SK-N-SH (cell line): ENCODE measurements at regions not wholly inside any gene's neighbourhood (a gene's known extent, or its start where the extent isn't known, plus 50 kb on each side); places are given as distances from the start of the nearest gene placed in this dataset.
A peak's percentile ranks its signal among the peaks of the same experiment; 100 is the strongest.

Experiments used
- CTCF ChIA-PET: fragments of 300-600, 350-600 bp; formaldehyde crosslinking; extraction: SDS; loops from one replicate; lab custom pipeline; 2021; lab: Yijun Ruan, JAX
- POLR2A ChIA-PET: fragments of 350-600 bp; sonication (Branson Sonifier 250); formaldehyde crosslinking; extraction: SDS; loops from one replicate; lab custom pipeline; 2020; ENCODE audit warnings: antibody characterized with exemption, inconsistent platforms; lab: Yijun Ruan, JAX
- DNase-seq: peaks from one replicate; pipeline ENCODE4 v3.0.0; 2012
- H2AFZ ChIP-seq: fragments of 200-600 bp; sonication (generic); 2 replicates; pipeline ENCODE4 v1.8.1; 2016; ENCODE audit warnings: antibody characterized with exemption, mild to moderate bottlenecking, low read depth
- H3F3A ChIP-seq: fragments of 200-600 bp; sonication (generic); replicated peaks from 2 replicates; pipeline ENCODE3; 2016; ENCODE audit warnings: antibody characterized with exemption, mild to moderate bottlenecking; ENCODE audit not compliant: insufficient read depth
- H3K27ac ChIP-seq, 2 experiments: fragments of 200-500 bp in 1 of 2; fragments of 200-600 bp in 1 of 2; sonication (Bioruptor generic) in 1 of 2; sonication (generic), shearing (Covaris generic) in 1 of 2; 2 replicates each; pipeline versions ENCODE4 v1.5.1 to v1.6.1; 2014 to 2016; ENCODE audit warnings: low read depth in 2 of 2, inconsistent platforms in 1 of 2, low read length in 1 of 2, mild to moderate bottlenecking in 1 of 2, mixed read lengths in 1 of 2
- H3K27me3 ChIP-seq: fragments of 200-600 bp; sonication (generic), shearing (Covaris generic); 2 replicates; pipeline ENCODE4 v1.6.1; 2016; ENCODE audit warnings: mixed run types; ENCODE audit not compliant: insufficient read depth
- H3K36me3 ChIP-seq, 2 experiments: fragments of 200-500 bp in 1 of 2; fragments of 200-600 bp in 1 of 2; sonication (Bioruptor generic) in 1 of 2; sonication (generic) in 1 of 2; replicated peaks in 1 of 2; 2 replicates each; pipeline versions ENCODE3 to v1.5.1; 2014 to 2016; ENCODE audit warnings: low read length in 1 of 2, mild to moderate bottlenecking in 1 of 2; ENCODE audit not compliant: insufficient read depth in 2 of 2, control insufficient read depth in 1 of 2
- H3K4me1 ChIP-seq, 2 experiments: fragments of 200-500 bp in 1 of 2; fragments of 200-600 bp in 1 of 2; sonication (Bioruptor generic) in 1 of 2; sonication (generic), shearing (Covaris generic) in 1 of 2; 2 replicates each; pipeline versions ENCODE4 v1.5.1 to v1.6.1; 2014 to 2016; ENCODE audit warnings: low read depth in 1 of 2, low read length in 1 of 2, mixed run types in 1 of 2; ENCODE audit not compliant: insufficient read depth in 2 of 2, control insufficient read depth in 1 of 2
- H3K4me2 ChIP-seq: fragments of 200-600 bp; sonication (generic), shearing (Covaris generic); 2 replicates; pipeline ENCODE4 v1.6.1; 2017; ENCODE audit warnings: mixed run types
- H3K4me3 ChIP-seq, 2 experiments: fragments of 200-500 bp in 1 of 2; fragments of 200-600 bp in 1 of 2; sonication (Bioruptor generic) in 1 of 2; sonication (generic), shearing (Covaris generic) in 1 of 2; 2 replicates each; pipeline versions ENCODE4 v1.5.1 to v1.8.1; 2014 to 2016; ENCODE audit warnings: low read depth in 2 of 2, inconsistent platforms in 1 of 2, low read length in 1 of 2, mild to moderate bottlenecking in 1 of 2, mixed read lengths in 1 of 2, moderate library complexity in 1 of 2
- H3K79me2 ChIP-seq: fragments of 200-600 bp; sonication (generic); 2 replicates; pipeline ENCODE4 v1.8.1; 2017; ENCODE audit warnings: mild to moderate bottlenecking; ENCODE audit not compliant: insufficient read depth
- H3K9ac ChIP-seq: fragments of 200-600 bp; sonication (generic); 2 replicates; pipeline ENCODE4 v1.6.1; 2017; ENCODE audit warnings: mixed run types
- H3K9me2 ChIP-seq: fragments of 200-600 bp; sonication (generic); 2 replicates; pipeline ENCODE4 v1.6.1; 2017; ENCODE audit warnings: mixed run types
- H3K9me3 ChIP-seq: fragments of 200-600 bp; sonication (generic); 2 replicates; pipeline ENCODE4 v1.6.1; 2017; ENCODE audit warnings: mixed run types, mild to moderate bottlenecking, moderate library complexity
- H4K20me1 ChIP-seq: fragments of 200-600 bp; sonication (generic); 2 replicates; pipeline ENCODE4 v1.6.1; 2017; ENCODE audit warnings: mild to moderate bottlenecking, mixed run types; ENCODE audit not compliant: insufficient read depth
- CHD2 ChIP-seq: fragments of 150-350 bp; IDR thresholded peaks from 2 replicates; pipeline ENCODE4 v1.6.1; 2018; ENCODE audit warnings: low read length; ENCODE audit not compliant: partially characterized antibody
- EP300 ChIP-seq, 2 experiments: IDR thresholded peaks; 2 replicates each; pipeline versions ENCODE4 v1.4.0 to v1.6.1; 2012; ENCODE audit warnings: borderline replicate concordance in 1 of 2, low read depth in 1 of 2, low read length in 1 of 2
- FOSL2 ChIP-seq: IDR thresholded peaks from 2 replicates; pipeline ENCODE4 v1.4.0; 2012; ENCODE audit warnings: low read depth, mild to moderate bottlenecking, moderate library complexity, borderline replicate concordance
- FOXJ3 ChIP-seq: sonication (generic); formaldehyde crosslinking; IDR thresholded peaks from 2 replicates; pipeline ENCODE4 v1.5.1; 2020; ENCODE audit warnings: mild to moderate bottlenecking, missing genetic modification reagents
- JUND ChIP-seq: IDR thresholded peaks from 2 replicates; pipeline ENCODE4 v1.4.0; 2012
- MAX ChIP-seq: IDR thresholded peaks from 2 replicates; pipeline ENCODE4 v1.4.0; 2012; ENCODE audit warnings: low read depth
- MEF2A ChIP-seq: IDR thresholded peaks from 2 replicates; pipeline ENCODE4 v1.4.0; 2012; ENCODE audit warnings: low read depth, borderline replicate concordance
- MXI1 ChIP-seq: IDR thresholded peaks from 2 replicates; pipeline ENCODE4 v1.6.1; 2012; ENCODE audit warnings: mild to moderate bottlenecking, low read depth, low read length, improper control_type of control experiment
- NFIC ChIP-seq: IDR thresholded peaks from 2 replicates; pipeline ENCODE4 v1.4.0; 2012; ENCODE audit warnings: borderline replicate concordance
- NRF1 ChIP-seq: IDR thresholded peaks from 2 replicates; pipeline ENCODE4 v1.6.1; 2012; ENCODE audit warnings: low read depth, mild to moderate bottlenecking, low read length
- RCOR1 ChIP-seq: fragments of 150-350 bp; IDR thresholded peaks from 2 replicates; pipeline ENCODE4 v1.6.1; 2017; ENCODE audit warnings: antibody characterized with exemption, low read length
- REST ChIP-seq: IDR thresholded peaks from 2 replicates; pipeline ENCODE4 v1.6.1; 2012; ENCODE audit warnings: mild to moderate bottlenecking, low read depth, low read length, moderate library complexity
- SIN3A ChIP-seq: IDR thresholded peaks from 2 replicates; pipeline ENCODE4 v1.6.1; 2012; ENCODE audit warnings: low read depth, mild to moderate bottlenecking, low read length, moderate library complexity, borderline replicate concordance
- SMC3 ChIP-seq: IDR thresholded peaks from 2 replicates; pipeline ENCODE4 v1.6.1; 2012; ENCODE audit warnings: low read depth, low read length, improper control_type of control experiment
- TCF12 ChIP-seq: IDR thresholded peaks from 2 replicates; pipeline ENCODE4 v1.4.0; 2012
- TEAD4 ChIP-seq: IDR thresholded peaks from 2 replicates; pipeline ENCODE4 v1.4.0; 2012; ENCODE audit warnings: mild to moderate bottlenecking, borderline replicate concordance; ENCODE audit not compliant: insufficient read depth
- USF1 ChIP-seq: IDR thresholded peaks from 2 replicates; pipeline ENCODE4 v1.4.0; 2012; ENCODE audit warnings: low read depth, borderline replicate concordance
- WGBS: methylation state at CpG from one replicate; pipeline ENCODE4 v1.1.6; 2017; ENCODE audit warnings: low lambda C conversion rate; 5-methylcytosine and 5-hydroxymethylcytosine counted together

GRCh38 chr1:104768466-104768865 lies 1018.8 kb downstream of the AMY1C start:
- ChIA-PET POLR2A (no interaction called here), CTCF (interaction anchor here (2.0 kb wide), 1 partner anchor 11 kb away, joined by 8 read pairs; no protein-coding TSS in a partner anchor)
- H3K4me3 ChIP-seq: no peak overlapping the region
- H3K9me3 ChIP-seq: no peaks in the 10 kb centered on the region
- TF ChIP-seq RCOR1: no peak
- TF ChIP-seq MXI1: no peak
- no peak for TF ChIP-seq REST
- no peak for TF ChIP-seq NRF1
- no peak for TF ChIP-seq MAX
- no peak for TF ChIP-seq TEAD4
- TF ChIP-seq, all 33 proteins: peak for 0
- Histone ChIP-seq H3K4me1 (no peaks in the 10 kb centered on the region), H3K27ac (no peak overlapping the region), H3K27me3 (no peaks in the 10 kb centered on the region), H3K9me2 (no peaks in the 10 kb centered on the region), H3K36me3 (no peaks in the 10 kb centered on the region), H3K79me2 (no peaks in the 10 kb centered on the region), H2AFZ (no peak overlapping the region), H3K9ac (no peak overlapping the region), H3F3A (no peaks in the 10 kb centered on the region), H3K4me2 (no peak overlapping the region), H4K20me1 (no peaks in the 10 kb centered on the region)
- DNase-seq: no peak
- WGBS: 29% methylated on average over 3 of the region's 3 CpGs

GRCh38 chr1:104780470-104781078 lies 1030.9 kb downstream of the AMY1C start:
- Histone ChIP-seq H3K4me1 (no peaks in the 10 kb centered on the region), H2AFZ (no peak overlapping the region), H3K27me3 (no peaks in the 10 kb centered on the region), H4K20me1 (no peaks in the 10 kb centered on the region), H3K9me2 (no peaks in the 10 kb centered on the region), H3K36me3 (no peaks in the 10 kb centered on the region), H3K79me2 (no peaks in the 10 kb centered on the region), H3K4me3 (peak overlapping the region in 1 of 2 experiments; percentile 33; a peak in 1 of 4 replicates), H3K9ac (no peak overlapping the region), H3K9me3 (no peaks in the 10 kb centered on the region), H3K4me2 (no peak overlapping the region), H3K27ac (no peak overlapping the region), H3F3A (no peaks in the 10 kb centered on the region)
- CTCF ChIA-PET: interaction anchor here (0.7 to 3.4 kb wide), 7 partner anchors 9 to 1012 kb away, joined by 3 to 33 read pairs (median 5); no protein-coding TSS in a partner anchor
- POLR2A ChIA-PET: no interaction called here
- peak; percentile 56 for DNase-seq
- WGBS: 7% methylated on average over 6 of the region's 6 CpGs
- no peak for TF ChIP-seq MXI1
- no peak for TF ChIP-seq FOXJ3
- no peak for TF ChIP-seq MEF2A
- TF ChIP-seq NFIC: no peak
- TF ChIP-seq TEAD4: no peak
- TF ChIP-seq EP300 (IDR thresholded peaks at IDR 0.05; ENCODE audit: borderline replicate concordance in 1 of 2, low read depth in 1 of 2, low read length in 1 of 2): no peak
- no peak for TF ChIP-seq USF1
- no peak for TF ChIP-seq NRF1
- no peak for TF ChIP-seq CHD2
- TF ChIP-seq TCF12: no peak
- peak; percentile 76 for TF ChIP-seq SMC3
- no peak for TF ChIP-seq JUND
- no peak for TF ChIP-seq REST
- no peak for TF ChIP-seq RCOR1
- no peak for TF ChIP-seq FOSL2
- no peak for TF ChIP-seq SIN3A
